HG03457 (cell line): ENCODE measurements at regions not wholly inside any gene's neighbourhood (a gene's known extent, or its start where the extent isn't known, plus 50 kb on each side); places are given as distances from the start of the nearest gene placed in this dataset.
"Not testable (repeated sequence)": the region's sequence is repeated elsewhere in the genome, so short reads cannot be mapped to it uniquely, and the experiment has no call there.

Experiments
- ATAC-seq: cut with Tn5 transposase; IDR thresholded peaks from one replicate; pipeline ENCODE4 v1.9.1; 2021; ENCODE audit warnings: moderate number of reproducible peaks; ENCODE audit not compliant: unreplicated experiment

DNA sequence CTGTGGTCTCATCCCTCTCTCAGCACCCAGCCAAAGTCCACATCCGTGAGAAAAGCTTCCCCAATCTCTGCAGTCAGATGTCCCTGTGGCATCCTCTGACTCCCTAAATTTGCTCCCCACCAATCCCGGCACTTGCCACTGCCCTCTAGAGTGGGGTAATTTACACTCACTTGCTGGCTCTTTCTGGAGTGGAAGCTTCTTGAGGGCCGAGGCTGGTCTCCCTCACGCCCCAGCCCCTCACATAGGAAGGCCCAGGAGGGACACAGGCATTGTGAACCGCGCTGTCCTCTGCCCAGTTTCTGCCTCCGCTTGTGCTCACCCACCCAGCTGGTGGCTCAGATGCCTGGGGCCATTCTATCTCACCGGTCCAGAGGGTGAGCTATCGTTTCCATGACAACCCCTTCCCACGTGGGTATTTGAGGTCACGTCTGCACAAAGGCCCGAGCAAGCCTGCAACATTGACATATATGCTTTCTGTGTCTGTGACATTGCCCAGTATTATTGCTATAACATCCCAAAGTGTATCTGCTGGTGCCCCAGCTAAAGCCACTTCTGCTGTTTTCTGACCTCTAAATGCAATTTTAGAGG, 97.3 kb upstream of the CTBP2 start:
- no peak for ATAC-seq

DNA sequence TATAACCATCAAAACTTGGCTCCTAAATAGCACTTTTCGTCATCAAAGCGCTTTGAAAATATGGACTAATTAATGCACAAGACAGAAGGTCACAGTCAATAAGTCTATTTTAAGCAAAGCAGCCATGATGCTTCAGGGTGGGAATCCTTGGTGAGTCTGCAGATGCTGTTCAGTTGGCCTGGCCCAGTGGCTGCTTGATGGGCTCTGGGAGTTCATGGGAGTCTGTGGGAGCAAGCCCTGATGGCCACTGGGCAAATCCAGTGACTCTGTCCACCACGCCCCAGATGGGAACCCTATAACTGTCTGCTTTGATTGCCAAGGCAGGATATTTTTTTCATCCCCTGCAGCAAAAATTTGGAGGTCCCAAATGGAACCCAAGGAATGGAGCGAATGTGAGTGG, 95.7 kb upstream of the CTBP2 start:
- ATAC-seq, result no peak

DNA sequence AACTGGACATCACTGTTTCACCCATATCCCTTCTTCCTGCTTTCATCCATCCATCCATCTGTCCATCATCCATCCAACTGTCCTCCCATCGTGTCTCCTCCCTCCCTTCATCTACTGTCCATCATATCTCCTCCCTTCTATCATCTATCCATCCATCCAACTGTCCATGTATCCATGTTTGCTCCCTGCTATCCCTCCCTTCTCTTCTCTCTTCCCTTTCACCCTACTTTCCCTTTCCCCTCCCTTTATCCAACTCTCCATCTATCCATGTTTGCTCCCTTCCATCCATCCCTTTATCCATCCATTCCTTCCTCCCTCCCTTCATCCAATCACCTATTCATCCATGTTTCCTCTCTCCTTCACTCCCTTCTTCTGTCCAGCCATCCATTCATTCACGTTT, 92.6 kb upstream of the CTBP2 start:
- no peak for ATAC-seq

DNA sequence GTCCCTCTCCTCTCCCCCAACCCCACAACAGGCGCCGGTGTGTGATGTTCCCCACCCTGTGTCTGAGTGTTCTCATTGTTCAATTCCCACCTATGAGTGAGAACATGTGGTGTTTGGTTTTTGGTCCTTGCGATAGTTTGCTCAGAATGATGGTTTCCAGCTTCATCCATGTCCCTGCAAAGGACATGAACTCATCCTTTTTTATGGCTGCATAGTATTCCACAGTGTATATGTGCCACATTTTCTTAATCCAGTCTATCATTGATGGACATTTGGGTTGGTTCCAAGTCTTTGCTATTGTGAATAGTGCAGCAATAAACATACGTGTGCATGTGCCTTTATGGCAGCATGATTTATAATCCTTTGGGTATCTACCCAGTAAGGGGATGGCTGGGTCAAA, 90.5 kb upstream of the CTBP2 start:
- ATAC-seq, result not testable (repeated sequence)

DNA sequence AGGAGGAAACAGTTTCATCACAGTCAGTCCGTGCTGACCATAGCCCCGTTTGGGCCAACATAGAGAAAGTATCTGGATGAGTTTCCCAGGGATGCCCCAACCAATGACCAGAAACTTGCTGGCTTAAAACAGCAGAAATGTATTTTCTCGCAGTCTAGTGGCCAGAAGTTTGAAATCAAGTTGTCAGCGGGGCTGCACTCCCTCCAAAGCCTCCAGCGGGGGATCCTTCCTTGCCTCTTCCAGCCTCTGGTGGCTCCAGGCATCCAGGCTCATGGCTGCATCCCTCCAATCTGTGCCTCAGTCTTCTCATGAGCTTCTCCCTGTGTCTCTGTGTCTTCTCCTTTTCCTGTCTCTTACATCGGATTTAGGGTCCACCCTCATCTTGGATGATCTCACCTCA, 89.6 kb upstream of the CTBP2 start:
- no peak for ATAC-seq

DNA sequence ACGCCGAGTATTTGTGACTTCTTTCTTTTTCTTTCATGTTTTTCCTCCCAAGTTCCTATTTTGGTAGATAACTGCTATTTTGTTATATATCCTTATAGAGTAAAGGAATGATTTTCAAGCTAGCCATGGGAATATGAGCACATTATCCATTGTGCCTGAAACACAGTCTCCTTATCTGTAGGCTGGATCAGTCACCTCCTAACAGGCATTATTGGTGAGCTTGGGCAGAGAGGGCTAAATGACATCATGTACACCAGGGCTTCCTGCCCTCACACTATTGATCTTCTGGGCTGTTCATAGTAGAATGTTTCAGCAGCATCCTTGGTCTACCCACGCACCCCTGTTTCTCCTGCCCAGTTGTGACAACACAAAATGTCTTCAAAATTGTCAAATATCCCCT, 88.1 kb upstream of the CTBP2 start:
- ATAC-seq, result no peak

DNA sequence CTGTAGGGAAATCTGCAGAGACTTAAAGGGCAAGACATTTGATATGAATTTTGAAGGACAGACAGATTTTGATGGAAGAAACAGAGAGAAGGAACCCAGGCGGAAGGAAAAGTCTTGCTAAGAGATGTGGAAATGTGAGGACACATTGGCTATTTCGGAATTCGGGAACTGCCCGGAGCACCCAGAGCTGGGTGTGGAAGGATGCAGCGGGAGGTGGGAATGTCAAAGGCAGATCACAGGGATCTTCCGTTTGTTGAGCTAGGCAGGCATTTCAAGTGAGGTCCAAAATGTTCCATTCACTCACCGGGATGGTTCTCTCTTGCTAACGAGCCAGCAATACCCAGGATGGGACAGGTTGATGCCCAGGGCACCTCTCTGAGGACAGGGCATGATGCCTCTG, 87.2 kb upstream of the CTBP2 start:
- no peak for ATAC-seq

DNA sequence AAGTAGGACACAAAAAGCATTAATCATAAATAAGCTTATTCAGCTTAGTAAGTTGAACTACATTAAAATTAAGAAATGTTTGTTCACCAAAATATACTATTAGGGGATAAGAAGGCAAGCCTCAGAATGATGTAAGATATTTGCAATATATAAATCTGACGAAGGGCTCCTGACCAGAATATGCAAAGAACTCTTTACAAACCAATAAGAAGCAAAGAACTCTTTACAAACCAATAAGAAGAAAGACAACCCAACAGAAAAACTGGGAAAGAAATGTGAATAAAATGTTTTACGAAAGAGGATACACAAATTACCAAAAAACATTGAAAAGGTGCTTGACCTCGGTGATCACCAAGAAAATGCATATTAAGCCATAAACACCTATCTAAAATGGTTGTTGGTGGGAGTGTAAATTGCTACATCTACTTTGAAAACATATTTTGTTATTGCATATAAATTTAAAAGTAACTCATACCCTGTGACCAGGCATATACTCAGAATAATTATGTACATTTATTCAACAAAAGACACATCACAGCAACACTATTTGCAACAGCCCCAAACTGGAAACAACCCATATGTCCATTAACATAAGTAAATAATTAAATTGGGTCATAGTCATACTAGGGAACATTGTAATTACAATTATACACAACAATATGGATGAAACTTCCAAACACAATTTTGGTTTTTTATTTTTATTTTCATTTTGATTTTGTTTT, 83.3 kb upstream of the CTBP2 start:
- no peak for ATAC-seq

DNA sequence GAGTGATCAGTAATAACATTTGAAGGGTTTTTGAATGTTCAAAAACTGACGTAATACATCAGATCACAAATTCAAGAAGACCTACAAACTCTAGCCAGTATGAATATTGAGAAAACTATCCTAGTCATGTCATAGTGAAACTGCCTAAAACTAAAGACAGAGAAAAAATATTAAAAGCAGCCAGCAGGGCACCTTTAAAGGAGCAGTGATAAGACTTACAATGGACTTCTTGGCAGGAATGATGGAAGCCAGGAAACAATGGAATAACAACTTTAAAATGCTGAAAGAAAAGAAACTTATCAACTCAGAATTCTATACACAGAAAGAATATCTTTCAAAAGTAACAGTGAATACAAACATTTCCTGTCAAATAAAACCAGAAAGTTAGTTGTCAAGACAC, 78.3 kb upstream of the CTBP2 start:
- ATAC-seq, result no peak

DNA sequence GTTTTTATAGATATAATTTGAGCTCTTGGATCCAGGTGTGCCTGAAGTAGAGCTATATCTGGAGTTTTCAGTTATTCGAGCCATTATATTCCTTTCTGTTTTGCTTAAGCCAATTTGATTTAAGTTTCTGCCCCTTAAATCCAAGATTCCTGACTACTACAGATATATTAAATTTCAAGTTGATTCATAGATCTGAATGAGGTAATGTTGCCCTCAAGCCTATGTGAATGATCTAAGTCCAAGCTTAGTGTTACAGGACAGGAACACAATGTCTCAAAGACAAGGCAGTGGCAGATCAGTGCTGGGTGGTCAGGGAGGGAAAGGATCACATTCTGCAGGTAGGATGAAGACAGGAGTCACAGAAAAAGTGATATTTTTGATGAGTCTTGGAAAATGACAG, 75.7 kb upstream of the CTBP2 start:
- ATAC-seq, result no peak

DNA sequence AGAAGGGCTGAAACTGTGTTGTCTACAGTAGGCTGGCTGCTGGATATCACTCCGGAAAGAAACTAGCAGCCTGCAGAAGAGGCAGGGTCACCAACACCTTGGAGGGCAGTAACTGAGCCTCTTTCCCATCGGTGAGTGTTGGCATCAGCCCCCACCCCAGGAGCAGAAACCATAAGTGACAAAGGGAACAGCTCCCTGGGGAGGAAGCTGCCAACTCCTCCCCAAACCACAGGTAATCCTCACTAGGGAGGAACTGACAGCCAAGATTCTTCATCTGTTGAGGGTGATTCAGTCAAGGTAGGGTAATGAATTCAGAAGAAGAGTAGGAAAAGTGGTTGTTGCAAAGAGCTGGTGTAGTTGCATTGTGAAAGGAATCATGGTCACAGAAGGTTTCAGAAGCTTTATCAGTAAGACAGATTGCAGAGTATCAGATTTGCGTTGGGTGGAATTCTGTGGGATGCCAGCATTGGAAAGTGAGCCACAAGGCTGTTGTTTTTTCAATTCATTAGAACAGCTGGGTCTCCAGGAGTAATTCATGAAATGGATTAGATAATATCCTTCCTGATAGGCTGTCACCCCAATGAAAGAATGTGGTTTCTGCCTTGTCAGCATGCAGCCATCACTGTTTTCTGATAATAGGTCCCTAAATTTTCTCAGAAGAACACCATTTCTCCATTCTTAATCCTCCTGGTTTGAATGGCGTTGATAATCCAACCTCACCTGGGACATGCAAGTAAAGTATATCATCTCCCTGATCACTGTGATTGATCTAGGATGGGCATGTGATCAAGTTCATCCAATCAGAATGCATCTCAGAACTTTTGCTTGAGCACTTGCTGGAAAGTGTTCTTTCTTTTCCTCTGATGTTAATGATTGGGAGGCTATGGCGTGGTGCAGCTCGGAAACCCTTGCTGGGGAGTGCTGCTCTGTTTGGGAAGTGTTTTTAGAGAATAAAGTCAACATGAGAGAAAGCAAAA, 75.0 kb upstream of the CTBP2 start:
- ATAC-seq, result no peak

DNA sequence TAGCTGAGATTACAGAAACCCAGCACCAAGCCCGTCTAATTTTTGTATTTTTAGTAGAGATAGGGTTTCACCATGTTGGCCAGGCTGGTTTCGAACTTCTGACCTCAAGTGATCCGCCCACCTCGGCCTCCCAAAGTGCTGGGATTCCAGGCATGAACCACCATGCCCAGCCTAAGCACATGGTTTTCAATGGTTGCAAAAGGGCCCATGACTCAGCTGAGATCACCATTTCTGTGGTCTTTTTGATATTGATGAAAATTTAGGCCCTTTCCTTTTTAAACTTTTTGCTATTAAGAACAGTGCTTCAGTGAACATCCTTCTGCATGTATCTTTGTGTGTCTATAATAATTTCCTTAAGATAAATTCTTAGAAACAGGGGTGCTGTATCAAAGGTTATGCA, 74.2 kb upstream of the CTBP2 start:
- ATAC-seq, result not testable (repeated sequence)

DNA sequence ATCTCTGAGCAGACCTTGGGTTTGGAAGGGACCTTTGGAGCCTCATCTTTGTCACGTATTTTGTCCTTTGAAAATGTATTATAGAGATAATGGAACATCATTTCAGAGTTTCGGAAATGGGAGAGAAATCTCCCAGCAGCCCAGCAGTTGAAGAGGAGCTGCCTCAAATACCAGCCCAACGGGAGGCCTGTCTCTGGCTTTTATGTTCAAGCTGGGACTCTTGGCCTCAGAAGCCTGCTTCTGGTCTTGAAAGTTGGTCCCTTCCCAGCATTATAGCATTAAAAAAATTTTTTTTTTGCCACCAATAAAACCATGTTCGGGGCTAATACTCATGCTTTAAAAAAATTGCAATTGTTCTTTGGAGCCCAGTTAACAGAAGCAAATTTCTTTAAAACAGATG, 73.4 kb upstream of the CTBP2 start:
- no peak for ATAC-seq

DNA sequence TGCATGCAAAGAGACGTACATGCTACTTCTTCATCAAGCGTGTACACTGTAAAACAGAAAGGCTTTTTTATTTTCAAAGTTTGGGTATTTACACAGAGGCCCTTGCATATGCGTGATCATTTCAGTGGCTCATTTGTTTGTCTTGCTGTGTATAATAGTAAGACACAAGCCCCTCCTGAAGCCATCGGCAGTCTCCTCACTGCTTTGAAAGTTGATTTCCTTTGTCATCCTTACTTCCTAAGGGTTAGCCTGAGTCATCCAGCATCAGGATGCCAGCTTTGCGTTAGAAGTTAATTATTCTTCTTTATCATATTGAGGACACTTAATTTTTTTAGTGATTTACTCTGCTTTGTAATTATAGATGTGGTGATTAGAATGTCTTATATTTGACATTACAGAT, 72.5 kb upstream of the CTBP2 start:
- ATAC-seq, result no peak

DNA sequence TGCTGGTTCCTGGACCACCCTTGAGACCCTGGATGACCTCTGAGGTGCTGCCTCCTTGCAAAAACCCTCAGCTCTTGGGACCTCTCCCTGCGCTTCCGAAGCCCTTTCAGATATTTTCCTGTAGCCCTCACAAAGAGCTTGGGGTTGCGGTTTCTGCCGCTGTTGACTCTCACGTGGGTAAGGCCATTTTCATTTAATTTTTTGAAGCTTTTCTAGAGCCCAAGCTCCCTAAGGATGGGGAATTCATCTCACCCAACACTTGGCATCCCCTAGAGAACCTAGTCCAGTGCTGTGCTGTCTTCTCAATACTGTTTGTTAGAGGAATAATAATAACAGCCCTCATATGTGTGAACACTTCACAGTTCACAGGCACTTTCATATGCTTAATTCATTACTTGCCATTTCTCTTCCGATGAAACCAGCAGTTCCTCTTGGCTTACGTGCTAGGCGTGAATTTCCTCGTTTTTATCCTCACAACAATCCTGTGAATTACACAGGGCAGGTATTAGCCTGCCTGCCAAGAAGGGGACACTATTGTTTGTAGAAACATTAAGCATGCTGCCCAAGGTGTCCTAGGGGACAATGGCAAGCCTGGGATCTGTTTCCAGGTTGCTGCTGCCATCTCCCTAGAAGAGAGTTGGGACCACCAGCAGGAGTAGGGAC, 71.6 kb upstream of the CTBP2 start:
- no peak for ATAC-seq

DNA sequence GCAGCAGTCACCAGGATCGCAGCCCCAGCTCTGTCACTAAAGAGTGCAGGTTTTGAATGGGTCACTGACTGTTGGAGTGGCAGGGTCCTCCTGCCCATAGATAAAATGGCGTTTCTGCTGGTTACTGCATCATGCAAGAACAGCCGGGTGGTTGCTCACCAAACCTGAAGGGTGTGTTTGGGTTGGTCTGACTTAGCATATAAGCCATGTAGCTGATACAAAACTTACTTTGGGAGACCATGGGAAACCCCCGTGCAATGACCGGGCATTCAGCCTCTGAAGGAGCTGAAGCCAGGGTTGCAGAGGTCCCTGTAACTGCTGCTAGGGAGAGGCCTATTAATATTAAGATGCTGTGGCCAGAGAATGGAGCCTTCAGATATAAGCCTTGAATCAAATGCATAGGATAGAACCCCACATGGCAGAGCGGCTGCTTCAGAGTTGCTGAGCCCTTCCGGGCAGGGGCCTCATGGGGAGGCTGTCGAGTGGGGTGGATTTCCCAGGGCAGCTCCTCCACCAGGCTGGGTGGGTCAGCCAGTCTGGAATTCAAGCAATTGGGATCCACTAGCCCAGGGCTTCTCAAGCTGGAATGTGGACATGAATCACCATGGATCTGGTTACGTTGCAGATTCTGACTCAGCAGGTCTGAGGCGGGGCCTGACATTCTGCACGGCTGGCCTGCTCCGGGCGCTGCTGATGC, 70.9 kb upstream of the CTBP2 start:
- ATAC-seq, result no peak

DNA sequence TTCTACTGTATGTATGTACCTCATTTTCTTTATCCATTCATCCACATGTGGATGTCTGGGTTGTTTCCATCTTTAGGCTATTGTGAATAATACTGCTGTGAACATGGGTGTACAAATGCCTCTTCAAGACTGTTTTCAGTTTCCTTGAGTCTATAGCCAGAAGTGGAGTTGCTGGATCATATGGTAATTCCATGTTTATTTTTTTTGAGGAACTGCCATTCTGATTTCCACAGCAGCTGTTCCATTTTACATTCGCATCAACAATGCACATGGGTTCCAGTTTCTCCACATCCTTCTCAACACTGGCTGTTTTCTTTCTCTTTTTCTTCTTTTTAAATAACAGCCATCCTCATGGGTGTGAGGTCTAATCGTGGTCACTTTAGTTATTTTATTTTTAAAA, 69.9 kb upstream of the CTBP2 start:
- ATAC-seq, result no peak

DNA sequence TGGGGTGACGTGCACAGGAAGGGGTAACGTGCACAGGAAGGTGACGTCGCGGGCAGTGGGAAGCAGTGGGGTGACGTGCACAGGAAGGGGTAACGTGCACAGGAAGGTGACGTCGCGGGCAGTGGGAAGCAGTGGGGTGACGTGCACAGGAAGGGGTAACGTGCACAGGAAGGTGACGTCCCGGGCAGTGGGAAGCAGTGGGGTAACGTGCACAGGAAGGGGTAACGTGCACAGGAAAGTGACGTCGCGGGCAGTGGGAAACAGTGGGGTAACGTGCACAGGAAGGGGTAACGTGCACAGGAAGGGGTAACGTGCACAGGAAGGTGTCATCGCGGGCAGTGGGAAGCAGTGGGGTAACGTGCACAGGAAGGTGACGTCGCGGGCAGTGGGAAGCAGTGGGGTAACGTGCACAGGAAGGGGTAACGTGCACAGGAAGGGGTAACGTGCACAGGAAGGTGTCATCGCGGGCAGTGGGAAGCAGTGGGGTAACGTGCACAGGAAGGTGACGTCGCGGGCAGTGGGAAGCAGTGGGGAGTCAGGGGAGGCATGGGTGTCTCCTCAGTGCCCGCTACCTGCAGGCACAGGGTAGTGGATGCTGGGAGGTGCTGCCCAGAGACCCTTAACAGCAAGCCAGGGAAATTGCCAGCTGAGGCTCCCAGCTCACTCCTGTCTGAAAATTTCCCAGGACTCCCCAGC, 68.0 kb upstream of the CTBP2 start:
- not testable (repeated sequence) for ATAC-seq

DNA sequence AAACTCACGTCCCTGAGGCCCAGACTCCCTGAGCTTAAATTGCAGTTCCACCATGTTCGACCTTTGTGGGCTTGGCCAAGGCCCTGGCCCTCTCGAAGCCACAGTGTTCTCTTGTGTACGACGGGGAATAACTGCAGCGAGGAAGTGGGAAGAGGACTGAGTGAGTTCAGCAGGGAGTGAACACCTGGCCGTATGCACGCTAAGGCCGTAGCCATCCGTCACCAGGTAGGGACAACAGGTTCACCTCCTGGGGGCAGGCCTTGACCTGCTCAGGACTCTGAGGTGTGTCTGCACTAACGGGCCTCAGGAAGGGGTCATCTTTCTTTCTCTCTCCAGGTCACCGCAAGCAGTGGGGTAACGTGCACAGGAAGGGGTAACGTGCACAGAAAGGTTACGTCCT, 67.2 kb upstream of the CTBP2 start:
- no peak for ATAC-seq

DNA sequence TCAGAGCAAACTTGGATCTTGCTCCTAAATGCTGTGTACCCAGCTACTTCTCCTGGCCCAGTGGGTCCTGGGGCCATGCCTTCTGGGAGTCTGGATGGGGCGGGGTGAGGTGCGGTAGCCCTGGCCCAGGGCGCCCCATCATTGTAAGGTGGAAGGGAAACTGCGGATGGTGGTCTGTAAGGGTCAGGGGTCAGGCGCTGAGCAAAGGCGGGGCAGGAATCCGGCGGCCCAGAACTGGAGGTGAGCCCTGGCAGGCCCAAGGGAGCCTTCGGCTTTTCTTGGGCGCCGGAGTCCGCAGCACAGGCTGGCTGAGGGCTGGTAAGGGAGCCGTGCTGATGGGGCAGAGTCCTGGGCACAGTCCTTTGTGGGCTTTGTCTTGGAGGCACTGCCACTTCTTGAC, 66.5 kb upstream of the CTBP2 start:
- ATAC-seq, result no peak
